GM12874 (cell line): ENCODE measurements at regions not wholly inside any gene's neighbourhood (a gene's known extent, or its start where the extent isn't known, plus 50 kb on each side); places are given as distances from the start of the nearest gene placed in this dataset.
A peak's percentile ranks its signal among the peaks of the same experiment; 100 is the strongest.

Experiments
- CTCF ChIP-seq: IDR thresholded peaks from 2 replicates; pipeline ENCODE4 v1.5.1; 2011; ENCODE audit warnings: low read depth, mild to moderate bottlenecking, control low read depth, low read length, moderate library complexity; ENCODE audit not compliant: insufficient read depth

GRCh38 chr2:224650815-224651439 lies 65.2 kb downstream of the CCDC195 start:
- TF ChIP-seq CTCF, result peak; percentile 62

- peak; percentile 70 for TF ChIP-seq CTCF
Observed at GRCh38 chr2:224646242-224646846, 61.2 kb upstream of the CUL3 start.

- TF ChIP-seq CTCF, result no peak
Observed at GRCh38 chr2:224645722-224646121, 60.6 kb upstream of the CUL3 start.

GRCh38 chr2:224640679-224641078 lies 55.5 kb upstream of the CUL3 start:
- TF ChIP-seq CTCF, result no peak

GRCh38 chr2:224638301-224638823 lies 53.2 kb upstream of the CUL3 start:
- no peak for TF ChIP-seq CTCF
